K562 (cell line): ENCODE measurements at regions not wholly inside any gene's neighbourhood (a gene's known extent, or its start where the extent isn't known, plus 50 kb on each side); places are given as distances from the start of the nearest gene placed in this dataset.

Experiments
- ATAC-seq: fragments of 200-7000 bp; cut with Tn5 transposase; 3 replicates; pipeline ENCODE4 v1.9.1; 2020; ENCODE audit warnings: moderate library complexity
- BruUV-seq: library from RNA; stranded (reverse); fragments of 400-500 nt; replicated peaks from 2 replicates; lab custom pipeline; 2021; lab: Mats Ljungman, UMichigan
- CTCF ChIA-PET: fragments of 300-600 bp; formaldehyde crosslinking; extraction: SDS; loops from one replicate; lab custom pipeline; 2021; ENCODE audit warnings: low intra/inter-chr PET ratio; lab: Yijun Ruan, JAX
- POLR2A ChIA-PET: fragments of 300-600, 350-650 bp; sonication (Branson Sonifier 250); formaldehyde crosslinking; extraction: SDS; loops from one replicate; lab custom pipeline; 2021; ENCODE audit warnings: antibody characterized with exemption, inconsistent platforms; lab: Yijun Ruan, JAX
- DNase-seq, 4 experiments: peaks; one replicate each; pipeline versions ENCODE4 v3.0.0 to v3.0.0-alpha.2; 2011 to 2018; ENCODE audit warnings: low spot score in 3 of 4, mixed read lengths in 3 of 4; ENCODE audit errors: extremely low read depth in 1 of 4
- FAIRE-seq: peaks from 2 replicates; lab custom pipeline; 2011; peaks lifted over from hg19 to GRCh38; lab: Jason Lieb, UNC
- H2AFZ ChIP-seq: 2 replicates; pipeline ENCODE4 v1.6.0; 2011; ENCODE audit warnings: low read depth, low read length, control low read depth, inconsistent platforms
- H3K27ac ChIP-seq: fragments of 200-600 bp; 3 replicates; pipeline ENCODE4 v1.8.0; 2011; ENCODE audit warnings: low read depth, mild to moderate bottlenecking, control low read depth, inconsistent platforms, low read length, moderate library complexity, mixed read lengths; ENCODE audit errors: extremely low read depth
- H3K27me3 ChIP-seq, 2 experiments: fragments of 300-600 bp in 1 of 2; 2 replicates in 1 of 2; 3 replicates in 1 of 2; pipeline versions ENCODE4 v1.6.0 to v1.8.0; 2011; ENCODE audit warnings: inconsistent platforms in 2 of 2, low read length in 2 of 2, mild to moderate bottlenecking in 1 of 2, mixed read lengths in 1 of 2, moderate library complexity in 1 of 2; ENCODE audit not compliant: control insufficient read depth in 2 of 2, insufficient read depth in 2 of 2
- H3K36me3 ChIP-seq: fragments of 300-600 bp; 3 replicates; pipeline ENCODE4 v1.8.0; 2011; ENCODE audit warnings: mild to moderate bottlenecking, low read length, inconsistent platforms; ENCODE audit not compliant: control insufficient read depth, insufficient read depth
- H3K4me1 ChIP-seq, 2 experiments: fragments of 200-600 bp in 1 of 2; replicated peaks in 1 of 2; 2 replicates in 1 of 2; 3 replicates in 1 of 2; pipeline versions ENCODE4 v1.5.1 to v1.8.0; 2011; ENCODE audit warnings: inconsistent platforms in 2 of 2, low read length in 2 of 2, mild to moderate bottlenecking in 1 of 2, mixed read lengths in 1 of 2, moderate library complexity in 1 of 2; ENCODE audit not compliant: control insufficient read depth in 2 of 2, insufficient read depth in 2 of 2
- H3K4me2 ChIP-seq: 2 replicates; pipeline ENCODE4 v1.6.1; 2011; ENCODE audit warnings: low read length, control low read depth, inconsistent platforms, mixed read lengths; ENCODE audit not compliant: insufficient read depth
- H3K4me3 ChIP-seq: fragments of 200-600 bp; sonication (generic), shearing (Covaris generic); 2 replicates; pipeline ENCODE4 v1.5.1; 2016; ENCODE audit warnings: control low read depth, inconsistent platforms
- H3K79me2 ChIP-seq: fragments of 200-600 bp; 3 replicates; pipeline ENCODE4 v1.8.0; 2011; ENCODE audit warnings: low read length, inconsistent platforms; ENCODE audit not compliant: control insufficient read depth, insufficient read depth
- H3K9ac ChIP-seq, 2 experiments: 2 replicates each; pipeline versions ENCODE4 v1.6.0 to v1.6.1; 2011; ENCODE audit warnings: low read depth in 2 of 2, low read length in 2 of 2, control low read depth in 1 of 2, inconsistent platforms in 1 of 2, mild to moderate bottlenecking in 1 of 2, mixed read lengths in 1 of 2; ENCODE audit not compliant: insufficient read depth in 1 of 2
- H3K9me1 ChIP-seq: one replicate; pipeline ENCODE4 v1.6.0; 2011; ENCODE audit warnings: inconsistent platforms, mild to moderate bottlenecking, low read length, moderate library complexity; ENCODE audit not compliant: control insufficient read depth, insufficient read depth
- H3K9me3 ChIP-seq: replicated peaks from 2 replicates; pipeline ENCODE4 v1.5.1; 2011; ENCODE audit warnings: low read depth, low read length, inconsistent platforms; ENCODE audit not compliant: control insufficient read depth, insufficient read depth
- H4K20me1 ChIP-seq: replicated peaks from 2 replicates; pipeline ENCODE4 v1.6.1; 2011; ENCODE audit warnings: low read length, inconsistent platforms, mixed read lengths; ENCODE audit not compliant: control insufficient read depth, insufficient read depth
- BRD9 ChIP-seq: fragments of 450-650 bp; IDR thresholded peaks from 2 replicates; pipeline ENCODE4 v1.6.1; 2018; ENCODE audit warnings: low read depth; ENCODE audit not compliant: partially characterized antibody
- CBFB ChIP-seq: sonication (generic); formaldehyde crosslinking; IDR thresholded peaks from 2 replicates; pipeline ENCODE4 v1.4.0; 2020; ENCODE audit warnings: mild to moderate bottlenecking, missing genetic modification reagents
- CBX1 ChIP-seq: sonication (generic); IDR thresholded peaks from 2 replicates; pipeline ENCODE4 v1.6.1; 2016; ENCODE audit warnings: antibody characterized with exemption, low read depth, mild to moderate bottlenecking
- SP2 ChIP-seq: IDR thresholded peaks from 2 replicates; pipeline ENCODE4 v1.6.1; 2011; ENCODE audit warnings: mild to moderate bottlenecking, low read depth, low read length, moderate library complexity; ENCODE audit not compliant: poor library complexity, severe bottlenecking; ENCODE audit errors: extremely low read depth
- ZNF224 ChIP-seq: sonication (generic); formaldehyde crosslinking; IDR thresholded peaks from 2 replicates; pipeline ENCODE4 v1.8.0; 2022; ENCODE audit warnings: mild to moderate bottlenecking, missing genetic modification reagents
- WGBS: fragments of 100-300 bp; shearing (Covaris generic); methylation state at CpG from one replicate; pipeline ENCODE4 v1.1.6; 2016; ENCODE audit warnings: low coverage, mixed read lengths; ENCODE audit not compliant: insufficient coverage; ENCODE audit errors: missing lambda C conversion rate; 5-methylcytosine and 5-hydroxymethylcytosine counted together
- in situ Hi-C: fragments of 300-500 bp; cut with MboI; formaldehyde crosslinking; loops from 4 replicates; pipeline ENCODE4 v1.15.0; 2018; ENCODE audit warnings: inconsistent platforms, mixed read lengths
- intact Hi-C: fragments of 100-400 bp; cut with micrococcal nuclease; formaldehyde crosslinking; loops from 2 replicates; pipeline ENCODE4 v1.14.2; 2022
- TF ChIP-seq, protein P1 (sequence below), 2 experiments: fragments of 450-650 bp; conservative IDR thresholded peaks; 2 replicates each; pipeline ENCODE4 v1.6.1; 2017; ENCODE audit warnings: mild to moderate bottlenecking in 2 of 2, moderate library complexity in 2 of 2

DNA sequence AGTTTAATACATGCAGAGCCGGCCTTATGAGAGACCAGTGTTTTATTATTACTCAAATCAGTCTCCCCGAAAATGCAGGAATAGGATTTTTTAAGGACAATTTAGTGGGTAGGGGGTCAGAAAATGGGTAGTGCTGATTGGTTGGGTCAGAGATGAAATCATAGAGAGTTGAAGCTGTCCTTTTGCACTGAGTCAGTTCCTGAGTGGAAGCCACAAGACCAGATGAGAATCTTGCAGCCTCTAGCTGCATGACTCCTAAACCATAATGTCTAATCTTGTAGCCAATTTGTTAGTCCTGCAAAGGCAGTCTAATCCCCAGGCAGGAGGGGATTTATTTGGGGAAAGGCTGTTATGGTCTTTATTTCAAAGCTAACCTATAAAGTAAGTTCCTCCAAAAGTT lies 1163.9 kb downstream of the DIAPH3 start:
- no peak overlapping the region for H3K4me3 ChIP-seq
- 0% methylated on average over 2 of the region's 2 CpGs for WGBS
- no peaks in the 10 kb centered on the region for H3K4me1 ChIP-seq
- H3K27me3 ChIP-seq, result no peaks in the 10 kb centered on the region
- BruUV-seq, result no TSS peak
- no peak overlapping the region for H3K4me2 ChIP-seq
- no peaks in the 10 kb centered on the region for H3K79me2 ChIP-seq
- H4K20me1 ChIP-seq, result no peaks in the 10 kb centered on the region
- no peak overlapping the region for H3K9ac ChIP-seq
- no peak overlapping the region for H2AFZ ChIP-seq
- H3K9me1 ChIP-seq, result no peaks in the 10 kb centered on the region
- TF ChIP-seq, protein P1, sequence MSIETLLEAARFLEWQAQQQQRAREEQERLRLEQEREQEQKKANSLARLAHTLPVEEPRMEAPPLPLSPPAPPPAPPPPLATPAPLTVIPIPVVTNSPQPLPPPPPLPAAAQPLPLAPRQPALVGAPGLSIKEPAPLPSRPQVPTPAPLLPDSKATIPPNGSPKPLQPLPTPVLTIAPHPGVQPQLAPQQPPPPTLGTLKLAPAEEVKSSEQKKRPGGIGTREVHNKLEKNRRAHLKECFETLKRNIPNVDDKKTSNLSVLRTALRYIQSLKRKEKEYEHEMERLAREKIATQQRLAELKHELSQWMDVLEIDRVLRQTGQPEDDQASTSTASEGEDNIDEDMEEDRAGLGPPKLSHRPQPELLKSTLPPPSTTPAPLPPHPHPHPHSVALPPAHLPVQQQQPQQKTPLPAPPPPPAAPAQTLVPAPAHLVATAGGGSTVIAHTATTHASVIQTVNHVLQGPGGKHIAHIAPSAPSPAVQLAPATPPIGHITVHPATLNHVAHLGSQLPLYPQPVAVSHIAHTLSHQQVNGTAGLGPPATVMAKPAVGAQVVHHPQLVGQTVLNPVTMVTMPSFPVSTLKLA (conservative IDR thresholded peaks at IDR 0.05), result no peak
- TF ChIP-seq ZNF224 (CRISPR knock-in tag), result no peak
- no peak for TF ChIP-seq CBX1
- TF ChIP-seq BRD9, result no peak
- no peak for TF ChIP-seq CBFB (CRISPR knock-in tag)
- no peak for TF ChIP-seq SP2
- DNase-seq (no peak), ATAC-seq (no peak), FAIRE-seq (no peak)
- H3K36me3 ChIP-seq, result no peaks in the 10 kb centered on the region
- ChIA-PET CTCF (no interaction called here), POLR2A (no interaction called here)
- H3K9me3 ChIP-seq, result no peaks in the 10 kb centered on the region
- intact Hi-C loops, result no loop called here
- in situ Hi-C loops, result no loop called here
- H3K27ac ChIP-seq, result no peak overlapping the region
